DND-41 (cell line): ENCODE measurements at regions not wholly inside any gene's neighbourhood (a gene's known extent, or its start where the extent isn't known, plus 50 kb on each side); places are given as distances from the start of the nearest gene placed in this dataset.
A peak's percentile ranks its signal among the peaks of the same experiment; 100 is the strongest.

Experiments used
- ATAC-seq: fragments of 200-7000 bp; cut with Tn5 transposase; 3 replicates; pipeline ENCODE4 v1.9.1; 2021; ENCODE audit warnings: low read depth; ENCODE audit not compliant: insufficient read depth
- DNase-seq: peaks from one replicate; pipeline ENCODE4 v3.0.0-alpha.2; 2020
- H2AFZ ChIP-seq: 2 replicates; pipeline ENCODE4 v1.6.0; 2012; ENCODE audit warnings: low read depth, low read length
- H3K27ac ChIP-seq: 2 replicates; pipeline ENCODE4 v1.5.1; 2012; ENCODE audit warnings: low read length, inconsistent platforms
- H3K27me3 ChIP-seq: fragments of 200-600 bp; sonication (generic); 2 replicates; pipeline ENCODE4 v1.6.0; 2012; ENCODE audit warnings: low read length, mild to moderate bottlenecking, inconsistent platforms; ENCODE audit not compliant: insufficient read depth, poor library complexity
- H3K36me3 ChIP-seq: 2 replicates; pipeline ENCODE4 v1.5.1; 2012; ENCODE audit warnings: low read length, inconsistent platforms; ENCODE audit not compliant: insufficient read depth
- H3K4me1 ChIP-seq: 2 replicates; pipeline ENCODE4 v1.5.1; 2012; ENCODE audit warnings: mild to moderate bottlenecking, low read length; ENCODE audit not compliant: insufficient read depth
- H3K4me2 ChIP-seq: 2 replicates; pipeline ENCODE4 v1.6.0; 2012; ENCODE audit warnings: mild to moderate bottlenecking, moderate library complexity, low read length, inconsistent platforms; ENCODE audit not compliant: insufficient read depth
- H3K4me3 ChIP-seq, 2 experiments: fragments of 200-600 bp in 1 of 2; shearing (Covaris generic) in 1 of 2; 2 replicates each; pipeline ENCODE4 v1.5.1; 2012 to 2016; ENCODE audit warnings: inconsistent platforms in 2 of 2, low read length in 2 of 2, mild to moderate bottlenecking in 2 of 2, low read depth in 1 of 2, moderate library complexity in 1 of 2
- H3K79me2 ChIP-seq: 2 replicates; pipeline ENCODE4 v1.6.0; 2012; ENCODE audit warnings: low read length, inconsistent platforms; ENCODE audit not compliant: insufficient read depth
- H3K9ac ChIP-seq: 2 replicates; pipeline ENCODE4 v1.6.0; 2012; ENCODE audit warnings: low read depth, mild to moderate bottlenecking, inconsistent platforms, low read length, moderate library complexity
- H3K9me3 ChIP-seq: 2 replicates; pipeline ENCODE4 v1.5.1; 2012; ENCODE audit warnings: low read length, moderate library complexity, mild to moderate bottlenecking, inconsistent platforms; ENCODE audit not compliant: insufficient read depth, severe bottlenecking
- H4K20me1 ChIP-seq: 2 replicates; pipeline ENCODE4 v1.6.0; 2012; ENCODE audit warnings: low read length; ENCODE audit not compliant: insufficient read depth
- CTCF ChIP-seq: IDR thresholded peaks from 2 replicates; pipeline ENCODE4 v1.5.1; 2012; ENCODE audit warnings: borderline replicate concordance, low read length, moderate library complexity, mild to moderate bottlenecking; ENCODE audit not compliant: poor library complexity, severe bottlenecking; ENCODE audit errors: extremely low read depth
- EZH2 ChIP-seq: IDR thresholded peaks from 3 replicates; pipeline ENCODE4 v1.6.1; 2012; ENCODE audit warnings: borderline replicate concordance, low read depth, mild to moderate bottlenecking, moderate library complexity, low read length, inconsistent platforms; ENCODE audit not compliant: severe bottlenecking

GRCh38 chr4:188930822-188931221, 791.6 kb downstream of the TRIML1 start:
- no peak overlapping the region for H3K4me2 ChIP-seq
- no peaks in the 10 kb centered on the region for H3K27me3 ChIP-seq
- H2AFZ ChIP-seq = no peak overlapping the region
- H3K79me2 ChIP-seq = no peaks in the 10 kb centered on the region
- DNase-seq = peak; percentile 13
- H4K20me1 ChIP-seq = no peaks in the 10 kb centered on the region
- no peaks in the 10 kb centered on the region for H3K36me3 ChIP-seq
- peaks cover 14% of the 10 kb centered on the region for H3K9me3 ChIP-seq
- H3K9ac ChIP-seq = no peak overlapping the region
- H3K27ac ChIP-seq = no peak overlapping the region
- no peak overlapping the region for H3K4me3 ChIP-seq
- no peaks in the 10 kb centered on the region for H3K4me1 ChIP-seq
- TF ChIP-seq EZH2 = no peak
- no peak for TF ChIP-seq CTCF
- ATAC-seq = no peak

GRCh38 chr4:188934320-188934962, 795.2 kb downstream of the TRIML1 start:
- Histone ChIP-seq H3K4me3 (no peak overlapping the region), H3K9ac (no peak overlapping the region), H3K9me3 (peaks cover 12% of the 10 kb centered on the region), H3K27me3 (no peaks in the 10 kb centered on the region), H3K27ac (no peak overlapping the region), H2AFZ (no peak overlapping the region), H3K4me1 (no peaks in the 10 kb centered on the region), H3K36me3 (no peaks in the 10 kb centered on the region), H3K79me2 (no peaks in the 10 kb centered on the region), H4K20me1 (no peaks in the 10 kb centered on the region), H3K4me2 (no peak overlapping the region)
- TF ChIP-seq CTCF = no peak
- no peak for TF ChIP-seq EZH2
- ATAC-seq (no peak), DNase-seq (no peak)

GRCh38 chr4:188941524-188942119, 802.4 kb downstream of the TRIML1 start:
- Histone ChIP-seq H3K27ac (no peak overlapping the region), H3K9ac (no peak overlapping the region), H3K9me3 (no peaks in the 10 kb centered on the region), H3K36me3 (no peaks in the 10 kb centered on the region), H3K27me3 (no peaks in the 10 kb centered on the region), H3K4me3 (no peak overlapping the region), H4K20me1 (no peaks in the 10 kb centered on the region), H2AFZ (no peak overlapping the region), H3K79me2 (no peaks in the 10 kb centered on the region), H3K4me2 (no peak overlapping the region), H3K4me1 (no peaks in the 10 kb centered on the region)
- DNase-seq (no peak), ATAC-seq (no peak)
- TF ChIP-seq CTCF = no peak
- TF ChIP-seq EZH2 = no peak
